Iris pigment epithelial cell (primary cell): ENCODE measurements at regions not wholly inside any gene's neighbourhood (a gene's known extent, or its start where the extent isn't known, plus 50 kb on each side); places are given as distances from the start of the nearest gene placed in this dataset.
"Not testable (repeated sequence)": the region's sequence is repeated elsewhere in the genome, so short reads cannot be mapped to it uniquely, and the experiment has no call there.

Experiments
- DNase-seq: peaks from one replicate; pipeline ENCODE4 v3.0.0-alpha.2; 2011; ENCODE audit warnings: low read depth

- no peak for DNase-seq
Measured at GRCh38 chr20:30484009-30484748, 773.3 kb upstream of the DEFB115 start.

DNA sequence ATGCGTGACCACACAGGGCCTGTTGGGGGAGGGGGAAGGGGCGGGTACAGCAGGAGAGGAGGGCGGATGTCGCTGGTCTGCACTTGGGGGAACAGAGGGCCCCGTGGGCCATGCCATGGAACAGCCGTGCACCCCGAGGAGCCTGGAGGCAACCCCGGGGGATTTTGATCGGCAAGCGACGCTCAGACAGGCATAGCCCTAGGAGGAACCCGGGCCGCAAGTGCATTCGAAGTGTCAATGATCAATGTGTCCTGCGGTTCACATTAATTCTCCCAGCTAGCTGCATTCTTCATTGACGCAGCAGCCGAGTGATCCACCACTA lies 772.8 kb upstream of the DEFB115 start:
- DNase-seq = no peak

- DNase-seq = no peak
Measured at GRCh38 chr20:30485331-30486102, 771.9 kb upstream of the DEFB115 start.

DNA sequence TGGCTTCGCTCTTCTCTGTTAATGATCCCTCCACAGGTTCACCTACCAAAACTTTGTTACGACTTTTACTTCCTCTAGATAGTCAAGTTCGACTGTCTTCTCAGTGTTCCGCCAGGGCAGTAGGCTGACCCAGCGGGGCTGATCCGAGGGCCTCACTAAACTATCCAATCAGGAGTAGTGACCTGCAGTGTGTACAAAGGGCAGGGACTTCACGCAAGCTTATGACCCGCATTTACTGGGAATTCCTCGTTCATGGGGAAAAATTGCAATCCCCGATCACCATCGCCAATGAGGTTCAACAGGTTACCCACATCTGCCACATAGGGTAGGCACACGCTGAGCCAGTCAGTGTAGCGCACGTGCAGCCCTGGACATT lies 771.4 kb upstream of the DEFB115 start:
- no peak for DNase-seq

- DNase-seq = not testable (repeated sequence)
Measured at GRCh38 chr20:30487461-30487860, 770.0 kb upstream of the DEFB115 start.

GRCh38 chr20:30487947-30488926 lies 769.2 kb upstream of the DEFB115 start:
- DNase-seq = no peak

DNA sequence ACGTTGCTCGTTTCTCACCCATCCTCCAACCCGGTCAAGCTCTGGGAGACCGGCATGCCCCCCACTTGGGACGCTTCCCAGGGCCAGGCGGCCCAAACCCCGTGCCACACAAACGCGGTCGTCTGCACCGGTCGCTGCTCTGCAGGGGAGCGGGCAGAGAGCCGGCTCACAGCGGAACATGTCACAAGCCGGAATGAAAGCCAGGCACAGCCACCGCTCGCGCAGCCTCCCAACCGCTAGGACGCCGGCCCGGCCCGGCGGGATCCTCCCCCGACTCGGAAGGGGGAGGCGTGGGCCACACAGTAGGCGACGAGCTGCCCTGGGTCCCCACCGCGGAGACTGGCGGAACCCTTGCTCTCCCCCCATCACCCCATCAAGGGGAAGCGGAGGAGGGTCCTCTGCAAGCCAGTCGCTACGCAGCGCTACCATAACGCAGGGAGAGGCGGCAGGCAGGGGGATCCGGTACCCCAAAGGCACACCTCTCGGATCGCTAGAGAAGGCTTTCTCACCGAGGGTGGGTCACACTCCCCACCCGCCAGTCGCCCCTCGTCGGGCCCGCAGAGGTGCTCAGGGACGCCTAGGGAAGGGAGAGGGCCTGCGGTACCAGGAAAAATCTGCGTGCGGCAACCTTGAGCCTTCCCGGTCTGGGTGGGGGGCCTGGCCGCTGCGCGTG lies 768.4 kb upstream of the DEFB115 start:
- no peak for DNase-seq

- DNase-seq = no peak
Measured at GRCh38 chr20:30489614-30490003, 767.9 kb upstream of the DEFB115 start.

DNA sequence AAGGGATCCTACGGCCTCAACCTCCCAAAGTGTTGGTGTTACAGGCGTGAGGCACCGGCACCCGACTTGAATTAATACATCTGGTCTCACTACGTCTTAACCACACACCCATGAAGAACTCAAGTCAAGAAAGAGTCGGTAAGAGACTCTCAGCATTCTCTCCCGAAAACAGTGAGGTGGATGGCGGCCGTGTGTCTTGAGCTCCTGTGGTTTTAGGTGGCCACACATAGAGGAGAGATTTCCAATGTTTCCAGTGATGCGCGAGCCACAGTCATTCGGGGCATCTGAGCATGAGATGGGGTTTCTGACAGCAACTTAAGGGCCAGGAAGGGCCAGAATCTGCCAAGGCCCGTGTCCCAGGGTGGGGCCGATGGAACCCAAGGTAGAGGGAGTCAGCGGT lies 766.4 kb upstream of the DEFB115 start:
- DNase-seq = no peak

DNA sequence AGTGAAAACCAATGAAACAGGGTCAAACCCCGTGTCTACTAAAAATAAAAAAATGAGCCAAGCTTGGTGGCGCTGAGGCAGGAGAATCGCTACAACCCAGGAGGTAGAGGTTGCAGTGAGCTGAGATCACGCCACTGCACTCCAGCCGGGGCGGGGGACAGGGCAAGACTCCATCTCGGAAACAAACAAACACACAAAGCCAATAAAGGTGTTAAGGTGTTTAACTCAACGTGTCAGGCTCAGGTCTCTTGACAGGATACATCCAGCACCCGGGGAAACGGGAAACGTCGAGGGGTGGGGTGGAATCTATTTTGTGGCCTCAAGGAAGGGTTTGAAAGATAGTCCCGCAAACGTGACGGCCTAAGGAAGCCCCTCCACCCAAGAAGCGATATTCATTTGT lies 760.8 kb upstream of the DEFB115 start:
- DNase-seq = not testable (repeated sequence)

- DNase-seq = not testable (repeated sequence)
Measured at GRCh38 chr20:30497191-30497590, 760.3 kb upstream of the DEFB115 start.

GRCh38 chr20:30499123-30499522 lies 758.3 kb upstream of the DEFB115 start:
- no peak for DNase-seq

DNA sequence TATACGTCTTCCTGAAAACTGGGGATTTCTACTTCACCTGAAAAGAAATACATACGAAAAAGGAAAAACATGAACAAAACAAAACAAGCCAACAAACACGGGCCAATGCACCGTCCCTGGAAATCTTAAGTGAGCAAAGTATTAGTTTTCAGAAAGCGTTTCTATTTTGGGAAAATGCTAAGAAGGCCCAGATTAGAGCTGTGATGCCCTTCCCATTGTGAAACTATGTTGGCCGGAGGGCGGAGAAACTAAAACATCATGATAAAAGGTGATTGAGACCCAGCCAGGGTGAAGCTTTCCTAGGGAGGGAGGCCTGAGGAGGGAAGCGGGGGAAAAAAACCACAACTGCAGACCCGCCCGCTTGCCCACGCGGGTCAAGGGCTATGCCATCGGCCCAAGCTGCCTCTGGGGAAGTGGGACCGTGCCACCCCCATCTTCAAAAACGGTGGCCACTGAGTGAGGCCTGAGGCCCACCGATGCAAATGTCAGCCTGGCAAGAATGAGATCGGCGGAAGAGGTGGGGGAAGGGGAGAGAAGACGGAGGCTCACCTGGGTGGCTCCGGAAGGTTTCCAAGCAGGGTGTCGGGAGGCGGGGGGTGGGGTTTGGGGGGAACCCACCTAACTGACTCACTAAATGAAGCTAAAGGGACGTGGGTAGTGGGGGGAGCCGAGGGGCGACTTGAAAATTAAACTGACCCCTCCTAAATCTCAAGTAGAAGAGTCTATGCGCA lies 757.6 kb upstream of the DEFB115 start:
- not testable (repeated sequence) for DNase-seq

- peak; percentile 30 for DNase-seq
Measured at GRCh38 chr20:30500447-30500820, 757.0 kb upstream of the DEFB115 start.

DNA sequence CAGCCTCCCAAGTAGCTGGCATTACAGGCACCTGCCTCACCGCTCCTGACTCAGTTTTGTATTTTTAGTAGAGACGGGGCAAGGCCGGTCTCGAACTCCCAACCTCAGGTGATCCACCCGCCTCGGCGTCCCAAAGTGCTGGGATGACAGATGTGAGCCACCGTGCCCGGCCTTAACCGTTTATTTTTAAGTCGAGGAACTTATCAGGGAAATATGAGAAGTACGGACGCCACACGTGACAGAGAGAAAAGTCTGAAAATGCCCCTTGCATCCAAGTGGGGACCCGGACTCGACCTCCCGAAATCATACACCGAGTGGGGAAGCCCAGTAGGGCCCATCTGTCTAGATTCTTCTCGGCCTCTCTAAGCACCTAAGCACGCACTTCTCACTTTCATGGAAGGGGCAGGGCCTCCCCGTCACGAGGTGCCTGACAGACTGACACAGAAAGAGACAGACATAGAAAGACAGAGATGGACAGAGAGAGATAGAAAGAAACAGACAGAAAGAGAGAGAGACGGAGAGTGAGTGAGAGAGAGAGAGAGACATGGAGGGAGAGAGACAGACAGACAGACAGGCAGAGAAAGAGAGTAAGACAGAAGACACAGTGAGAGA lies 756.5 kb upstream of the DEFB115 start:
- DNase-seq = no peak

DNA sequence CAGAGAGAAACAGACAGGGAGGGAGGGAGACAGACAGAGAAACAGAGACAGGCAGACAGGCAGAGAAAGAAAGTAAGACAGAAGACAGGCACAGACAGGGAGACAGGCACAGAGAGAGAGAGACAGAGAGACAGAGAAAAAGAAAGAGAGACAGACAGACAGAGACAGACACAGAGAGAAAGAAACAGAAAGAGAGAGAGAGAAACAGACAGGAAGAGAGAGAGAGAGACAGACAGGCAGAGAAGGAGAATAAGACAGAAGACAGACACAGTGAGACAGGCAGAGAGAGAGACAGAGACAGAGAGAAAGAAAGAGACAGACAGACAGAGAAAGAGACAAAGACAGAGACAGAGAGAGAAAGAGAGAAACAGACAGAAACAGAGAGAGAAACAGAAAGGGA lies 754.8 kb upstream of the DEFB115 start:
- no peak for DNase-seq

GRCh38 chr20:30503204-30503603 lies 754.3 kb upstream of the DEFB115 start:
- DNase-seq = not testable (repeated sequence)

GRCh38 chr20:30503992-30504570 lies 753.4 kb upstream of the DEFB115 start:
- no peak for DNase-seq

DNA sequence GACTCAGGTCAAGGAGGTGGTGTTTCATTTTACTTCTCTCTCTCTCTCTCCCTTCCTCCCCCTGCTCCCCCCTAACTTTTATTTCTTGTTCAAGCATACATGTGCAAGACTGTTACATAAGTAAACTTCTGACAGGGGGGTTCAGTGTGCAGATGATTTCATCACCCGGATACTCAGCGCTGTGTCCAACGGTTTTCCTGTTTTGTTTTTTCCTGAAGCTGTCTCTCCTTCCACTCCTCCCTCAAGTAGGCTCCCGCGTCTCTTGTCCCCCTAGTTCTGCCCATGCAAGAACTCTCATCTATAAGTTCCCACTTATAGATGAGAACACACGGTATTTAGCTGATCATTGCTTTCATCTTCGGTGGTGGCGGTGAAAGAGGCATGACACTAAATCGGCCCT lies 751.9 kb upstream of the DEFB115 start:
- no peak for DNase-seq

DNA sequence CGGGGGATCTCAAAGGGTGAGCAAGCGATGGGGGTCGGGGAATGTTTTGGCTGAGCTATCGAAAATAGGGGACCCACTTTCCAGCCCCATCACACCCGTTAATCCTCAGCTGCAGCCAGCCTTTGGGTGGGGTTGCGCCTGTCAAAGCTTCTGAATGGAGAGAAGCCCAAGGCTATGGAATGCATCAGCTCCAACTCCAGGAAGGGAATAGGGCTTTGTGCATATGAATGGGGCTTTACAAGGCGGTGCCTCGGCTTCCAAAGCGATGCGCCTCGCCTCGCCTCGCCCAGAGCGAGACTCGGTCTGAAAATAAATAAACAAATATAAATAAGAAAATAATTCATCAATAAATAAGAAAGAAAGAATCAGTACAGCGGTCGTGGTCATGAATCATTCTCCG lies 751.4 kb upstream of the DEFB115 start:
- DNase-seq = no peak

- DNase-seq = not testable (repeated sequence)
Measured at GRCh38 chr20:30508382-30508781, 749.1 kb upstream of the DEFB115 start.
